ENCODE measurements at regions not wholly inside any gene's neighbourhood (a gene's known extent, or its start where the extent isn't known, plus 50 kb on each side); places are given as distances from the start of the nearest gene placed in this dataset.
"Not testable (repeated sequence)": the region's sequence is repeated elsewhere in the genome, so short reads cannot be mapped to it uniquely, and the experiment has no call there.

- no peak for DNase-seq (ENCODE audit: low spot score)
These were observed 166.0 kb downstream of the RFPL4B start for GRCh38 chr6:112513175-112513574.

DNA sequence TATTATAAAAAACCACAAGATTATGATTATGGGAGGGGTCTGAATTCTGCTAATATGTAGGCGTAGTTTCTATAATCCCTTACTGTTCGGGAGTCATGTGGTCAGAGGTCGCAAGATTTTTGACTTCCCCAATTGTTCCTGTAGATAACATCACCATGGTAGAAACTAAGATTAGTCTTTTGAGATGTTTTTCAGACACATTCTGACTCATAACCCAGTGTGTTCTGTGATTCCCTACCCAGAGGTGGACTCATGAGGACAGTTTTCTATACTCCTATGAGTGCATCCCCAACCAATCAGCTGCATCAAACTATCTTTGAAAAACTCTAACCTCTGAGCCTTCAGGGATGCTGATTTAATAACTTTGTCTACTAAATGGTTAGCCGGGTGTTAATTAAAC lies 175.5 kb downstream of the RFPL4B start:
- DNase-seq (ENCODE audit: low spot score): no peak

GRCh38 chr6:112524071-112524470 lies 176.9 kb downstream of the RFPL4B start:
- no peak for DNase-seq (ENCODE audit: low spot score)

DNA sequence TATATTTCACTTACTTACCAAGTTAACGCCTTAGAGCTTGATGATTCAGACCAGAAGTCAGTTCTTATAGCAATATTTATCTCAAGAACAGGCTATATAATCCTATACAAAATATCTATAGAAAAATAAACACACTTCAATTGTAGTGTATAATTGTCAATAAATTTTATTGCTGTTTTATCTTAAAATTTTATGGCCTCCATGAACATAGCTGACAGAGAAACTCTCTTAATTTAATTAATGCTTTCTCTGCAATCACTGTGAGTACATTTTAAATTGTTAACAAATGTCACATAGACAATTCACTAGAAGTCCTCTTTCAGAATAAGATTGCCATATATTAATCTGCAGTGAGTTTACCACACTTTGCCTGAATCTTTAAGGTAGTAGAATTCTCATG lies 178.6 kb downstream of the RFPL4B start:
- no peak for DNase-seq (ENCODE audit: low spot score)

- no peak for DNase-seq (ENCODE audit: low spot score)
These were observed 179.5 kb downstream of the RFPL4B start for GRCh38 chr6:112526594-112526993.

GRCh38 chr6:112528306-112528705 lies 181.2 kb downstream of the RFPL4B start:
- DNase-seq (ENCODE audit: low spot score): not testable (repeated sequence)

- DNase-seq (ENCODE audit: low spot score): no peak
These were observed 188.7 kb downstream of the RFPL4B start for GRCh38 chr6:112535816-112536215.

DNA sequence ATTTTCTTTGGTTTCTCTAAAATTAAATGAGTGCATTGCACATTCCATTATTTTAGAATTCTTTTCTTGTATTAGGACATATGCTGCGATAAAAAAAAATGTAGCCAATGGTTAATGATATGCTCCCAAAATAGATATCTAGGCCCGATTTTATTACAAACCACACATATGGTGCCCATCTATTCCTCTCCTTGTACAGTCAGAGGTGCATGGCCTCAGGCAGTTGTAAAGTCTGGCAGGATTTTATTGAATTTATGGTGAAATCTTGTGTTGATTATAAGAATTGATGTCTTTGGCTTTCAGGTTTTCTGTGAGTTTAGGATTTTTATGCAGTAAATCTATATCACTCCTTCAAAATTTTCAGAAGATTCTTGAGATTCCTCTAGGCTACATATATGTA lies 192.2 kb downstream of the RFPL4B start:
- DNase-seq (ENCODE audit: low spot score): no peak

- not testable (repeated sequence) for DNase-seq (ENCODE audit: low spot score)
These were observed 194.7 kb downstream of the RFPL4B start for GRCh38 chr6:112541847-112542246.

DNA sequence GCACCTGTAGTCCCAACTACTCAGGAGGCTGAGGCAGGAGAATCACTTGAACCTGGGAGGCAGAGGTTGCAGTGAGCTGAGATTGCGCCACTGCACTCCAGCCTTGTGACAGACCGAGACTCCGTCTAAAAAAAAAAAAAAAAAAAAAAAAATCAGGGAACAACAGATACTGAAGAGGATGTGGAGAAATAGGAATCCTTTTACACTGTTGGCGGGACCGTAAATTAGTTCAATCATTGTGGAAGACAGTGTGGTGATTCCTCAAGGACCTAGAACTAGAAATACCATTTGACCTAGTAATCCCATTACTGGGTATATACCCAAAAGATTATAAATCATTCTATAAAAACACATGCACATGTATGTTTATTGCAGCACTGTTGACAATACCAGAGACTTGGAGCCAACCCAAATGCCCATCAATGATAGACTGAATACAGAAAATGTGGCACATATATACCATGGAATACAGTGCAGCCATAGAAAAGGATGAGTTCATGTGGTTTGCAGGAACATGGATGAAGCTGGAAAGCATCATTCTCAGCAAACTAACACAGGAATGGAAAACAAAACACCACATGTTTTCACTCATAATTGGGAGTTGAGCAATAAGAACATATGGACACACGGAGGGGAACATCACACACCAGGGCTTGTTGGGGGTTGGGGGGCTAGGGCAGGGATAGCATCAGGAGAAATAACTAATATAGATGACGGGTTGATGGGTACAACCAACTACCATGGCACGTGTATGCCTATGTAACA lies 200.4 kb downstream of the RFPL4B start:
- not testable (repeated sequence) for DNase-seq (ENCODE audit: low spot score)

DNA sequence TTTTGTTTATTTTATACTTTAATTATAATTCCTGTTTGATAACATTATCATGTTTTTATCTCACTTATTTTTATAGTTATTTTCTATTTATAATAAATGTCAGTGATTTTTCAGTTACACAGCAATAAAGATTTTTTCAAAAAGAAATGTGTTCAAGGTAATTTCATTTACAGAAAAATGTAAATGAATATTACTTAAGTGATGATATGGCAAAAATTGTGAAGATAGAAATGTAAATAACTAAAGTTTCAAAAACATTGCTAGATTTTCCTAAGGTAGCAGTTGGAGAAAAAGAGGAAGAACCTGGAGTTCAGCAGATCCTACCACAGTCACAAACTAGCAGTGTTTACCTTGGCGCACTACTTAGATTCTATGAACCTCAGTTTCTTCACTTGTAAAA lies 202.6 kb downstream of the RFPL4B start:
- no peak for DNase-seq (ENCODE audit: low spot score)

- DNase-seq (ENCODE audit: low spot score): no peak
These were observed 210.3 kb downstream of the RFPL4B start for GRCh38 chr6:112557435-112557834.

- no peak for DNase-seq (ENCODE audit: low spot score)
These were observed 210.8 kb downstream of the RFPL4B start for GRCh38 chr6:112557961-112558360.

- DNase-seq (ENCODE audit: low spot score): no peak
These were observed 213.5 kb downstream of the RFPL4B start for GRCh38 chr6:112560651-112561050.

- DNase-seq (ENCODE audit: low spot score): peak; percentile 7
These were observed 215.4 kb downstream of the RFPL4B start for GRCh38 chr6:112562301-112563231.

GRCh38 chr6:112563368-112563767 lies 216.2 kb downstream of the RFPL4B start:
- DNase-seq (ENCODE audit: low spot score): peak; percentile 17

DNA sequence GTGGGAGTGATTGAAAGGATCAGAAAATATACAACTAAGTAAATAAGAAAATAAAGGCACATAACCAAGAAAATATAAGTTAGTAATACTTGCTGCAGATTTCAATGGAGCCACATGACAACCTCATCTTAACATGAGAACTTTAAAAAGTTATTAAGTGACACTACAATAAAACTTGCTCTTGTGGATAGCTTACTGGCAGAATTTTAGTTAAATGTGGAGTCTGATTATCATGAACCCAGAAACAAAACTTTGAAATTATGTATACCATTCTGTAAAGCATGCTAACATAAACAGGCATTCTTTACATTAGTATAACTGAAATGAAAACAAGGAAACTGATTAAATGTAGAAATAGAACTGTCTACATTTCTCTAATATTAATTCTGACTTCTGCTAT lies 220.9 kb downstream of the RFPL4B start:
- DNase-seq (ENCODE audit: low spot score): no peak

DNA sequence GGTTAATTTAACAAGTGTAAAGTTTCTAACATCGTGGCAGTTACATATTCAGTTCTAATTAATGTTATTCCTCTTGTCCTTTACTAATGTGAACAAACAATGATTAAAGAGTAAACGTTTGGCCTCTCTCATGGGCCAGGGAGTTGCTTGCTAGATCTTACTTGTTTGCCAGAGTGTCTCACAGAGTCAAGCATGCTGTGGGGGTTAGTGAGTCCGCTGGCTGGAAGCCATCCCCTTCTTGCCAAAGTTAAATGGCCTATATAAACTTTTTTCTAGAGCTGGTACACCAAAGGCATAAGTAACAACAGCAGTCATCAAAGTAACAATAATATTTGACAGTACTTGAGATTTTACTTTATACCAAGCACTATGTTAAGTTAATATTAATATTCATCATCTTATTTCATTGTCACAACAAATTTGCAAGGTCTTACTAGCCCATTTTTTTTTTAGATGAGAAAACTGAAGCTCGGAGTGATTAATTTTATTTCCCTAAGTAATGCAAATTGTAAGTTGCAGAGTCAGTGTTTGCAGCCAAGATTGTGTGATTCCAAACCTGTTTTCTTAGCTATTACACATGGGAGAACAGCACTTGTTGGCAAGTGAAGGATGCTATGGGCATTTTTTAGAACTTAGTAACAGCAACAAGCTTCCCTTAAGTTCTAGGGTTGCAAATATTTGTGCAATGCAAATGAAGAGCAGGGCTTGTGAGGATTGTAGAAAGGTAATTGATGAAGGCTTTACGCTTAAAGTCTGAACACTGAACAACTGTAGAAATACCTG lies 224.5 kb downstream of the RFPL4B start:
- peak; percentile 3 for DNase-seq (ENCODE audit: low spot score)

DNA sequence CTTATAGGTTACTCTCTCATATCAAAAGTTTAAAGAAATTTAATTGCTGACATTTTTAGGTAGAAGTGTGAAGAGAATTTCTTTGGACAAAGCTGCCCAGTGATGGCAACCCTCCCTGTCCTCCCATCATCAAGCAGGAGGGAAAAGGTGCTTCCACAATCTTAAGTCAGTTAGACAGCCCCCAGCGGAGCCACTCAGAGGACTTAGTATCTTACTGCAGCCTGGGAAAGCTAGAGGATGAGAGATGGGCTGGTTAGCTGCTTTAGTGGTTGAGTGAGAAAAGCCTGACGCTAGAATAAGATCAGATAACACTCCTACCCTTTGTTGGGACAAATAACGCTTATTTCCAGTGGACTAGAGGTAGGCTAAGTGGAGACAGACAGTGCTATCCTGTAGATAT lies 227.1 kb downstream of the RFPL4B start:
- no peak for DNase-seq (ENCODE audit: low spot score)

DNA sequence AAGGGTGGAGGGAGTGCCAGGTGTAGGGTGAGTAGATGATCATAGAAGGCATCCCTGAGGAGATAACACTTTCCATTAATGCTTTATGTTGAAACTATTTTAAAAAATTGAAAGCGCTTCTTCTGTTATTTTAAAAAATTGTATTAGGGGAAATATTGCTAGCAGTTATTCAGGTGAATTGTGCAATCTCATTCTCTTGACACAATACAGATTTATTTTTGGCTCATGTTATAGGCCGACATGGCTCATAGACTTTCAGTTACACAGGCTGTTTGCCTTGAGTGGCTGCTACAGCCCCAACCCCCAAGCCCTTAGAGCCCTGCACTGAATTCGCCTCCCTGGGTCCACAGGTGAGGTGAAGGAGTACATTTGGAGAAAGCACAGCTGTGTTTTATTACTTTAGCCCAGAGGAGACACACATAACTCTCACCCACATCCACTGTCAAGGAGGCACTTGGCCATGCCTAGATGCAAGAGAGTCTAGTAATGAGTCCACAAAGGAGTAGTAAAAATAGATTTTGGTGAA lies 228.2 kb downstream of the RFPL4B start:
- no peak for DNase-seq (ENCODE audit: low spot score)

DNA sequence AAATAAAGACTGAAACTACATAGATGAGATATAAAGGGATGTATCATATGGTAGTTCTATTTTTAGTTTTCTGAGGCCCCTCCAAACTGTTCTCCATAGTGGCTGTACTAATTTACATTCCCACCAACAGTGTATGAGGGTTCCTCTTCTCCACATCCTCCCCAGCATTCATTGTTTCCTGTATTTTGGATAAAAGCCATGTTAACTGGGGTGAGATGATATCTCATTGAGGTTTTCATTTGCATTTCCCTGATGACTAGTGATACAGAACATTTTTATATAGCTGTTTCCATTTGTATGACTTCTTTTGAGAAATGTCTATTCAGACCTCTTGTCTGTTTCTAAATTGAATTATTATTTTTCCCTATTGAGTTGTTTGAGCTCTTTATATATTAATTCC lies 229.3 kb downstream of the RFPL4B start:
- no peak for DNase-seq (ENCODE audit: low spot score)

- DNase-seq (ENCODE audit: low spot score): no peak
These were observed 232.5 kb downstream of the RFPL4B start for GRCh38 chr6:112579601-112580000.

Data from hepatic stellate cell (primary cell).